Upper lobe of left lung (tissue), 4 donors: ENCODE measurements at regions not wholly inside any gene's neighbourhood (a gene's known extent, or its start where the extent isn't known, plus 50 kb on each side); places are given as distances from the start of the nearest gene placed in this dataset.

Source experiments
- CTCF ChIP-seq, 6 experiments: fragments of 450-650 bp in 4 of 6; fragments of 200-600 bp in 2 of 6; sonication (generic) in 2 of 6; IDR thresholded peaks; one replicate each; pipeline ENCODE4 v1.5.1; 2016 to 2019; ENCODE audit warnings: antibody characterized with exemption in 6 of 6
- POLR2A ChIP-seq, 4 donors: fragments of 450-650 bp; IDR thresholded peaks; one replicate each; pipeline ENCODE4 v1.5.1; 2016 to 2017; ENCODE audit warnings: antibody characterized with exemption in 4 of 4, mild to moderate bottlenecking in 2 of 4
- POLR2AphosphoS5 ChIP-seq, 2 donors: sonication (generic); formaldehyde crosslinking; IDR thresholded peaks; one replicate each; pipeline ENCODE4 v1.5.1; 2017; ENCODE audit warnings: antibody characterized with exemption in 2 of 2

- no peak for TF ChIP-seq CTCF (IDR thresholded peaks at IDR 0.05)
- TF ChIP-seq POLR2AphosphoS5 (IDR thresholded peaks at IDR 0.05) = no peak
- TF ChIP-seq POLR2A (IDR thresholded peaks at IDR 0.05) = no peak
Measured at GRCh38 chr12:58647495-58647894, 272.8 kb downstream of the LRIG3 start.
